PFSK-1 (cell line): ENCODE measurements at regions not wholly inside any gene's neighbourhood (a gene's known extent, or its start where the extent isn't known, plus 50 kb on each side); places are given as distances from the start of the nearest gene placed in this dataset.

Experiments used
- FOXP2 ChIP-seq: optimal IDR thresholded peaks from 2 replicates; pipeline ENCODE3; 2011; ENCODE audit warnings: borderline replicate concordance, control low read depth, inconsistent platforms; ENCODE audit not compliant: insufficient read depth; ENCODE audit errors: extremely low read length, extremely low read depth
- POLR2AphosphoS5 ChIP-seq: IDR thresholded peaks from 2 replicates; pipeline ENCODE4 v1.6.1; 2012; ENCODE audit warnings: low read depth, mild to moderate bottlenecking, control low read depth, low read length, moderate library complexity
- SIN3A ChIP-seq: IDR thresholded peaks from 2 replicates; pipeline ENCODE4 v1.6.1; 2012; ENCODE audit warnings: mild to moderate bottlenecking, low read length, moderate library complexity, borderline replicate concordance; ENCODE audit not compliant: insufficient read depth
- TAF1 ChIP-seq: IDR thresholded peaks from 2 replicates; pipeline ENCODE4 v1.6.1; 2012; ENCODE audit warnings: low read length, control low read depth, borderline replicate concordance; ENCODE audit not compliant: insufficient read depth
- TF ChIP-seq, protein P1 (sequence below), 2 experiments: IDR thresholded peaks; 2 replicates each; pipeline versions ENCODE4 v1.6.1 to v1.8.0; 2011 to 2012; ENCODE audit warnings: low read depth in 2 of 2, low read length in 2 of 2, control low read depth in 1 of 2, inconsistent platforms in 1 of 2, mild to moderate bottlenecking in 1 of 2, moderate library complexity in 1 of 2; ENCODE audit not compliant: insufficient read depth in 1 of 2

DNA sequence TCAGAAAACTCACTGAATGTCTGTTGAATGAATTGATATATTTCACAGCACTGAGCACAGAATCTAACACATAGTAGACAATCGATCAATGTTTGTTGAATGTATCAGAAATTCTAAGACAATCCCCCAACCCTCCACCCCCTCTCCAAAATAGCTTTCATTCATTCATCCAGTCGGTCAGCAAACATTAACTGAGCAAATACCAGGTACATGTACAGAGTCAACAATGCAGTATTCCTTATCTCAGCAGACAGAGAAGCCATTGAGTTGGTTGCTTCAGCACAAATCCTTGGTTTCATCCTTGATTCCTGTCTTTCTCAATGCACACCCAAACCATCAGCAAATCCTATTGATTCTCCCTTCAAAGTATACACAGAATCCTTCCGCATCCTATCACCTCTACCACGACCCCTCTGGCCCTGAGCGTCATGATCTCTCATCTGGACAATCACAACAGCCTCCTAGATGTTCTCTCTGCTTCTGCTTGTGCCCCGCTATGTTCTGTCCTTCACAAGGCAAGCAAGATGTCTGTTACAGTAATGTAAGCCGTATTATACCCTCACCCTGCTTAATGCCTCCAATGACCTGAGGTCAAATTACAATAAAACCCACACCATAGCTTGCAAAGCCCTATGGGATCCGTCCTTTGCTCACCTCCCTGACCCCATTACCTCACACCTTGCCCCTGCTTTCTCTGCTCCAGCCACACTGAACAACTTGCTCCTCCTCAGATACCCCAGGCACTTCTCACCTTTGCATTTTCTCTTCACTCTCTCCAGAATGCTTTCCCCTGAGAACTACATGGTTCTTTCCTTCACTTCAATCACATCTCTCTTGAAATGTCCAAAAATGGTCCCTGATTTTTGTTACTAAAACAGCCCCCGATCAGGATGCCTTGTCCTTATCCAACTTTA lies 738.1 kb upstream of the TBX3 start:
- no peak for TF ChIP-seq POLR2AphosphoS5
- TF ChIP-seq, protein P1, sequence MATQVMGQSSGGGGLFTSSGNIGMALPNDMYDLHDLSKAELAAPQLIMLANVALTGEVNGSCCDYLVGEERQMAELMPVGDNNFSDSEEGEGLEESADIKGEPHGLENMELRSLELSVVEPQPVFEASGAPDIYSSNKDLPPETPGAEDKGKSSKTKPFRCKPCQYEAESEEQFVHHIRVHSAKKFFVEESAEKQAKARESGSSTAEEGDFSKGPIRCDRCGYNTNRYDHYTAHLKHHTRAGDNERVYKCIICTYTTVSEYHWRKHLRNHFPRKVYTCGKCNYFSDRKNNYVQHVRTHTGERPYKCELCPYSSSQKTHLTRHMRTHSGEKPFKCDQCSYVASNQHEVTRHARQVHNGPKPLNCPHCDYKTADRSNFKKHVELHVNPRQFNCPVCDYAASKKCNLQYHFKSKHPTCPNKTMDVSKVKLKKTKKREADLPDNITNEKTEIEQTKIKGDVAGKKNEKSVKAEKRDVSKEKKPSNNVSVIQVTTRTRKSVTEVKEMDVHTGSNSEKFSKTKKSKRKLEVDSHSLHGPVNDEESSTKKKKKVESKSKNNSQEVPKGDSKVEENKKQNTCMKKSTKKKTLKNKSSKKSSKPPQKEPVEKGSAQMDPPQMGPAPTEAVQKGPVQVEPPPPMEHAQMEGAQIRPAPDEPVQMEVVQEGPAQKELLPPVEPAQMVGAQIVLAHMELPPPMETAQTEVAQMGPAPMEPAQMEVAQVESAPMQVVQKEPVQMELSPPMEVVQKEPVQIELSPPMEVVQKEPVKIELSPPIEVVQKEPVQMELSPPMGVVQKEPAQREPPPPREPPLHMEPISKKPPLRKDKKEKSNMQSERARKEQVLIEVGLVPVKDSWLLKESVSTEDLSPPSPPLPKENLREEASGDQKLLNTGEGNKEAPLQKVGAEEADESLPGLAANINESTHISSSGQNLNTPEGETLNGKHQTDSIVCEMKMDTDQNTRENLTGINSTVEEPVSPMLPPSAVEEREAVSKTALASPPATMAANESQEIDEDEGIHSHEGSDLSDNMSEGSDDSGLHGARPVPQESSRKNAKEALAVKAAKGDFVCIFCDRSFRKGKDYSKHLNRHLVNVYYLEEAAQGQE (IDR thresholded peaks at IDR 0.05; ENCODE audit: insufficient read depth in 1 of 2, low read depth in 2 of 2, low read length in 2 of 2), result no peak

DNA sequence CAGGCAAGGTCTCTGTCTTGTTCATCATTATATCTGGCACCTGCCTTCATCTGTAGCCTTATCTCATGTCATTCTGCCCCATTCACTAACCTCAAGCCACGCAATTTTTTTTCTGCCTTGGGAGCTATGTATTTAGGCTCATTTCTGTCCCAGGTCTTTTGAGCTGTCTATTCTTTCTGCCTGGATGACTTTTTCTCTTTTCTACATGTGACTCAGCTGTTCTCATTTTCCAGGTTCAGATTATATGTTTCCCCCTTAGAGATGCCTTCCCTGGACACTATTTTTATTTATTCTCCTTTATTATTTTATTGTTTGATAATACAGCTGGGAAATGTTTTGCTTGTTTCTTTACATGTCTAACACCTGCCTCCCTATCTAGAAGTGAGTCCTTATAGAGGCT lies 737.4 kb upstream of the TBX3 start:
- TF ChIP-seq FOXP2 (no peak), SIN3A (no peak), TAF1 (no peak), POLR2AphosphoS5 (no peak)
- TF ChIP-seq, protein P1 (IDR thresholded peaks at IDR 0.05; ENCODE audit: insufficient read depth in 1 of 2, low read depth in 2 of 2, low read length in 2 of 2), result no peak

DNA sequence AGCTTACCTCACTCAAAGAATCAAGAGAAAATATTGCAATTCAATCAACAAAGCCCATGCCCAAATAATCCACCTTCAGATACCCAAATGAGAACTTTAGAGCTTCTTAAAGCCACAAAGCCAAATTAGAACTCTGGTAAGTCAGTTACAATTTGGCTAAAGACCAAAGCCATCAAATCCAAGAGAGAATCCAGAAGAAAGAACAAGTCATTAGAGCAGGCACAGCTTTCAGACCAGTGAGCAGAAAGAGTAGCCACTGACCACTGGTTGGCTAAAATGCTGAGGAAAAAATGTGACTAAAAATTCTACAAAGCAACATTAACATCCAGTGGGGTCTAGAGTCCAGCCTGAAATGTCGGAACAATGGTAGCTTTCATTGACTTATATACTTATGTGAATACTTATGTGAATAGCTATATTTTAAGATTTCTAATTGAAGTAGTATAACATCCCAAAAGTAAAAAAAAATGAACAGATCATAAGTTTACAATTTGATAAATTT lies 735.2 kb upstream of the TBX3 start:
- no peak for TF ChIP-seq SIN3A
- TF ChIP-seq, protein P1 (IDR thresholded peaks at IDR 0.05; ENCODE audit: insufficient read depth in 1 of 2, low read depth in 2 of 2, low read length in 2 of 2), result no peak
- no peak for TF ChIP-seq POLR2AphosphoS5
- TF ChIP-seq FOXP2, result no peak
- TF ChIP-seq TAF1, result no peak

DNA sequence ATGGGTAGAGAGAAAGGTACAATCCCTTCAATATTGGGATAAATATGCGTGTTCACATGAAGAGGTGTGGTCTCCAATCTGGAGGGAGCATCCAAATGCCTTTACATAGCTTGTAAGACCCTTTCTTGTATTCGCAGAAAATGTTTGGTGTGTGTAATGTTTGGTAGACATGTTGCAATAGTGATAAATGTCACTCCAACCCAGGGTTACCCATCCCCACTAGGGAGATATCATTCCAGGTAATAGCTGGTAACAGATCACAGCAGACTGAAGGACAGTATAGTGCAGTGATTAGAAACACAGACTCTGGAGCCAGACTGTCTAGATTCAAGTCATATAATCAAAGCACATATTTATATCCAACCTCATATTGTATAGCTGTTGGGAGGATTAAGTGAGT lies 733.6 kb upstream of the TBX3 start:
- TF ChIP-seq, protein P1 (IDR thresholded peaks at IDR 0.05; ENCODE audit: insufficient read depth in 1 of 2, low read depth in 2 of 2, low read length in 2 of 2), result no peak
- TF ChIP-seq POLR2AphosphoS5 (no peak), TAF1 (no peak), FOXP2 (no peak), SIN3A (no peak)
